ENCODE measurements at regions not wholly inside any gene's neighbourhood (a gene's known extent, or its start where the extent isn't known, plus 50 kb on each side); places are given as distances from the start of the nearest gene placed in this dataset.

- TF ChIP-seq POLR2A (IDR thresholded peaks at IDR 0.05): no peak
- TF ChIP-seq CTCF (IDR thresholded peaks at IDR 0.05): no peak
These were observed 222.4 kb downstream of the OPA1 start for GRCh38 chr3:193815246-193816027.
